ENCODE measurements at regions not wholly inside any gene's neighbourhood (a gene's known extent, or its start where the extent isn't known, plus 50 kb on each side); places are given as distances from the start of the nearest gene placed in this dataset.

DNA sequence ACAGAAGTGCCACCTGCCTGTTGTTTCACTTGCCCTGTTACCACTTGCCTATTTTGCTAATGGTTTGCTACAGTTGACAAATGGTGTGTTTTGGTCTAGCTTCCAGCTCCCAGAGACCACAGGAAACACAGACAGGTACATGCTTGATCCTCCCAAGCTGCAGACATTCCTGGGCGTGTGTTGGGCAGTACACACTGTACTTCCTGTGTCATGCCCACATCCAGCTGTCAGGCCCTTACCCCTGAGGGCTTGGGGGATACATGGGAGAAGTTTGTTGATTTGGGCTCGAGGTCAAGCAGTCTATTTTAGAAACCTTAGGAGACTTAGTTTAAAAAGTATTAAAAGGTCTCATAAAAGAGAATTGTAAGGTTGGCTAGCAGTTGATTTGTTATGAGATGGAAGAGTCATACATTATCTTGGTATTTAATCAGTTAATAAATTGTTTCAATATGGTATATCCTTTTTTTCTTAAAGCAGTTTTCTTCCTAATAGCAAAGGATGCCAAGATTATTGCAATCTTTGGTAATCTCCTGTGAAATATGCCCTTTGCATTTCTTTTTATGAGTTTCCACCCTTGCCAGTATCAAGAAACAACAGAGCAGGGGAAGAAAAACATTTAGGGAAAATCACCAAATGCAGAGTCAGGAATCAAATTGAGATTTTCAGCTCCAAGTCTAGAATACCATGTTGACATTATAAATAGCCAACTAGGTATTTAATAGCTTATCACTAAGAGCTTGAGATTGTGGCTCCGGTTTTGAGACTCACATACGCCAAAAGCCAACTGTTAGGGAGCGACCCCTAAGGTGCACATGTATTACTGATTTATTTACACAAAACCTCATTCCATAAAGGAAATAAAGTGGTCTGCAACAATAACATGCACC is 52.3 kb upstream of the CD180 start:
- TF ChIP-seq, protein P1, sequence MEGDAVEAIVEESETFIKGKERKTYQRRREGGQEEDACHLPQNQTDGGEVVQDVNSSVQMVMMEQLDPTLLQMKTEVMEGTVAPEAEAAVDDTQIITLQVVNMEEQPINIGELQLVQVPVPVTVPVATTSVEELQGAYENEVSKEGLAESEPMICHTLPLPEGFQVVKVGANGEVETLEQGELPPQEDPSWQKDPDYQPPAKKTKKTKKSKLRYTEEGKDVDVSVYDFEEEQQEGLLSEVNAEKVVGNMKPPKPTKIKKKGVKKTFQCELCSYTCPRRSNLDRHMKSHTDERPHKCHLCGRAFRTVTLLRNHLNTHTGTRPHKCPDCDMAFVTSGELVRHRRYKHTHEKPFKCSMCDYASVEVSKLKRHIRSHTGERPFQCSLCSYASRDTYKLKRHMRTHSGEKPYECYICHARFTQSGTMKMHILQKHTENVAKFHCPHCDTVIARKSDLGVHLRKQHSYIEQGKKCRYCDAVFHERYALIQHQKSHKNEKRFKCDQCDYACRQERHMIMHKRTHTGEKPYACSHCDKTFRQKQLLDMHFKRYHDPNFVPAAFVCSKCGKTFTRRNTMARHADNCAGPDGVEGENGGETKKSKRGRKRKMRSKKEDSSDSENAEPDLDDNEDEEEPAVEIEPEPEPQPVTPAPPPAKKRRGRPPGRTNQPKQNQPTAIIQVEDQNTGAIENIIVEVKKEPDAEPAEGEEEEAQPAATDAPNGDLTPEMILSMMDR (conservative IDR thresholded peaks at IDR 0.05): no peak
- H3K27ac Mint-ChIP-seq: no peak overlapping the region

More for the DNA sequence above, 52.3 kb upstream of the CD180 start:
- peaks cover 3 to 5% of the 10 kb centered on the region in 2 experiments for H3K4me1 Mint-ChIP-seq
- Histone ChIP-seq H3K27ac (ENCODE audit: insufficient read length, low read depth, low read length) (no peak overlapping the region), H4K20me1 (ENCODE audit: control insufficient read depth, insufficient read depth, insufficient read length) (no peaks in the 10 kb centered on the region), H4K5ac (ENCODE audit: insufficient read length, low read depth, low read length) (no peak overlapping the region), H3K18ac (ENCODE audit: insufficient read length, low read depth, low read length) (no peak overlapping the region), H3K23me2 (ENCODE audit: insufficient read length, low read depth, low read length, poor library complexity, severe bottlenecking) (no peaks in the 10 kb centered on the region), H2BK12ac (ENCODE audit: insufficient read length, low read depth, low read length) (no peak overlapping the region), H2AK5ac (ENCODE audit: insufficient read length, low read length) (no peak overlapping the region), H3K23ac (ENCODE audit: insufficient read length, low read depth, low read length) (no peak overlapping the region), H3K79me1 (ENCODE audit: insufficient read depth, low read depth, low read length, poor library complexity, severe bottlenecking) (no peaks in the 10 kb centered on the region), H4K8ac (replicated peaks; ENCODE audit: insufficient read length, low read depth, low read length) (no peak overlapping the region), H4K91ac (ENCODE audit: insufficient read length, low read depth, low read length) (no peak overlapping the region), H3K4me1 (ENCODE audit: insufficient read depth, low read length) (no peaks in the 10 kb centered on the region), H3K9me3 (ENCODE audit: control insufficient read depth, low read depth, low read length) (no peaks in the 10 kb centered on the region), H2BK120ac (ENCODE audit: low read depth, low read length, poor library complexity, severe bottlenecking) (no peak overlapping the region), H3T11ph (ENCODE audit: low read length) (no peak overlapping the region), H3K14ac (ENCODE audit: insufficient read depth, low read length) (no peak overlapping the region; the same call in 1 of the 2 replicates), H3K27me3 (ENCODE audit: insufficient read depth, low read length) (no peaks in the 10 kb centered on the region), H3K4me2 (ENCODE audit: insufficient read depth, insufficient read length, low read length) (no peak overlapping the region), H3K56ac (ENCODE audit: insufficient read length, low read depth, low read length) (no peak overlapping the region), H3K4ac (ENCODE audit: low read depth, low read length) (no peak overlapping the region), H3K9ac (ENCODE audit: extremely low read depth, insufficient read length, low read length) (no peak overlapping the region), H3K79me2 (ENCODE audit: insufficient read depth, low read length) (no peaks in the 10 kb centered on the region), H2AFZ (ENCODE audit: low read length) (no peak overlapping the region), H2BK15ac (ENCODE audit: low read depth, low read length) (no peak overlapping the region), H2BK20ac (ENCODE audit: low read depth, low read length, poor library complexity, severe bottlenecking) (no peak overlapping the region), H2BK5ac (ENCODE audit: insufficient read length, low read length) (no peak overlapping the region)
- WGBS (ENCODE audit: extremely low coverage, insufficient read length, low lambda C conversion rate): no CpG with 5 or more reads among the region's 5 CpGs
- no peak overlapping the region for H3K4me3 Mint-ChIP-seq
- H3K36me3 Mint-ChIP-seq (ENCODE audit: insufficient read depth in 1 of 3, low read depth in 3 of 3): no peaks in the 10 kb centered on the region; a peak in 1 of 7 replicates
- H3K9me3 Mint-ChIP-seq: no peaks in the 10 kb centered on the region; a peak in 1 of 5 replicates
- no peak for DNase-seq
- no peaks in the 10 kb centered on the region; the same call in 1 of the 2 replicates for H3K27me3 Mint-ChIP-seq (ENCODE audit: low read depth)
